Astrocyte (in vitro differentiated cells and primary cell): ENCODE measurements at regions not wholly inside any gene's neighbourhood (a gene's known extent, or its start where the extent isn't known, plus 50 kb on each side); places are given as distances from the start of the nearest gene placed in this dataset.

Experiments used
- DNase-seq: peaks from one replicate; pipeline ENCODE4 v3.0.0-alpha.2; 2010; ENCODE audit warnings: low read depth
- FAIRE-seq: peaks from 2 replicates; lab custom pipeline; 2011; peaks lifted over from hg19 to GRCh38; lab: Jason Lieb, UNC
- H2AFZ ChIP-seq: 2 replicates; pipeline ENCODE4 v1.6.0; 2012; ENCODE audit warnings: low read depth, low read length, inconsistent platforms
- H3K27ac ChIP-seq: 2 replicates; pipeline ENCODE4 v1.5.1; 2011; ENCODE audit warnings: low read depth, low read length, inconsistent platforms
- H3K27me3 ChIP-seq: 2 replicates; pipeline ENCODE4 v1.6.0; 2011; ENCODE audit warnings: low read length, inconsistent platforms; ENCODE audit not compliant: insufficient read depth
- H3K36me3 ChIP-seq: 2 replicates; pipeline ENCODE4 v1.5.1; 2011; ENCODE audit warnings: low read length, inconsistent platforms; ENCODE audit not compliant: insufficient read depth
- H3K4me1 ChIP-seq: 2 replicates; pipeline ENCODE4 v1.5.1; 2011; ENCODE audit warnings: low read length, inconsistent platforms; ENCODE audit not compliant: insufficient read depth
- H3K4me2 ChIP-seq: 2 replicates; pipeline ENCODE4 v1.6.0; 2012; ENCODE audit warnings: low read length, inconsistent platforms
- H3K4me3 ChIP-seq: 2 replicates; pipeline ENCODE4 v1.5.1; 2011; ENCODE audit warnings: low read depth, mild to moderate bottlenecking, low read length, inconsistent platforms; ENCODE audit not compliant: insufficient read depth
- H3K79me2 ChIP-seq: 2 replicates; pipeline ENCODE4 v1.6.0; 2012; ENCODE audit warnings: mild to moderate bottlenecking, low read length, inconsistent platforms; ENCODE audit not compliant: insufficient read depth
- H3K9ac ChIP-seq: 2 replicates; pipeline ENCODE4 v1.6.0; 2012; ENCODE audit warnings: mild to moderate bottlenecking, low read length, inconsistent platforms
- H3K9me3 ChIP-seq: 2 replicates; pipeline ENCODE4 v1.5.1; 2012; ENCODE audit warnings: low read depth, mild to moderate bottlenecking, low read length, inconsistent platforms; ENCODE audit not compliant: insufficient read depth
- H4K20me1 ChIP-seq: 2 replicates; pipeline ENCODE4 v1.6.0; 2012; ENCODE audit warnings: low read length, inconsistent platforms; ENCODE audit not compliant: insufficient read depth
- H3K27ac Mint-ChIP-seq: one replicate; pipeline ENCODE4 v1.8.0; 2021; ENCODE audit warnings: mild to moderate bottlenecking, mixed read lengths; ENCODE audit not compliant: unreplicated experiment
- H3K27me3 Mint-ChIP-seq: one replicate; pipeline ENCODE4 v1.8.0; 2021; ENCODE audit warnings: low read depth, mixed read lengths; ENCODE audit not compliant: unreplicated experiment
- H3K36me3 Mint-ChIP-seq: one replicate; pipeline ENCODE4 v1.8.0; 2021; ENCODE audit warnings: low read depth, mixed read lengths; ENCODE audit not compliant: unreplicated experiment
- H3K4me1 Mint-ChIP-seq: one replicate; pipeline ENCODE4 v1.8.0; 2021; ENCODE audit warnings: low read depth, mixed read lengths; ENCODE audit not compliant: unreplicated experiment
- H3K4me3 Mint-ChIP-seq: one replicate; pipeline ENCODE4 v1.8.0; 2021; ENCODE audit warnings: mild to moderate bottlenecking, moderate library complexity, mixed read lengths; ENCODE audit not compliant: unreplicated experiment
- H3K9me3 Mint-ChIP-seq: one replicate; pipeline ENCODE4 v1.8.0; 2021; ENCODE audit warnings: mild to moderate bottlenecking, mixed read lengths; ENCODE audit not compliant: unreplicated experiment
- CTCF ChIP-seq: IDR thresholded peaks from 2 replicates; pipeline ENCODE4 v1.5.1; 2011; ENCODE audit warnings: low read depth, mild to moderate bottlenecking, inconsistent platforms, low read length, moderate library complexity; ENCODE audit not compliant: insufficient read depth
- EZH2 ChIP-seq: IDR thresholded peaks from 2 replicates; pipeline ENCODE4 v1.6.1; 2012; ENCODE audit warnings: mild to moderate bottlenecking, low read length, inconsistent platforms; ENCODE audit not compliant: insufficient read depth

- Histone ChIP-seq H3K36me3 (no peaks in the 10 kb centered on the region), H3K9me3 (peaks cover 3% of the 10 kb centered on the region), H4K20me1 (no peaks in the 10 kb centered on the region), H3K9ac (no peak overlapping the region), H3K79me2 (no peaks in the 10 kb centered on the region), H3K4me1 (no peaks in the 10 kb centered on the region), H3K4me2 (no peak overlapping the region), H3K4me3 (no peak overlapping the region), H2AFZ (no peak overlapping the region), H3K27me3 (no peaks in the 10 kb centered on the region), H3K27ac (no peak overlapping the region)
- no peak for DNase-seq
- Mint-ChIP-seq H3K4me1 (no peaks in the 10 kb centered on the region), H3K27me3 (peaks cover 23% of the 10 kb centered on the region), H3K4me3 (no peak overlapping the region), H3K27ac (no peak overlapping the region), H3K36me3 (no peaks in the 10 kb centered on the region), H3K9me3 (no peaks in the 10 kb centered on the region)
- FAIRE-seq, result no peak
- TF ChIP-seq CTCF (no peak), EZH2 (no peak)
Observed at GRCh38 chr10:128420623-128421022, 294.4 kb upstream of the MKI67 start.

GRCh38 chr10:128421371-128422160, 295.3 kb upstream of the MKI67 start:
- Histone ChIP-seq H3K4me1 (no peaks in the 10 kb centered on the region), H3K9ac (no peak overlapping the region), H3K27ac (no peak overlapping the region), H3K27me3 (no peaks in the 10 kb centered on the region), H3K9me3 (no peaks in the 10 kb centered on the region), H2AFZ (no peak overlapping the region), H4K20me1 (no peaks in the 10 kb centered on the region), H3K79me2 (no peaks in the 10 kb centered on the region), H3K36me3 (no peaks in the 10 kb centered on the region), H3K4me2 (no peak overlapping the region), H3K4me3 (no peak overlapping the region)
- DNase-seq, result no peak
- no peak overlapping the region for H3K27ac Mint-ChIP-seq
- no peaks in the 10 kb centered on the region for H3K36me3 Mint-ChIP-seq
- H3K27me3 Mint-ChIP-seq, result peaks cover 28% of the 10 kb centered on the region
- no peak for TF ChIP-seq CTCF
- no peak for TF ChIP-seq EZH2
- H3K9me3 Mint-ChIP-seq, result no peaks in the 10 kb centered on the region
- FAIRE-seq, result no peak
- H3K4me1 Mint-ChIP-seq, result no peaks in the 10 kb centered on the region
- H3K4me3 Mint-ChIP-seq, result no peak overlapping the region

GRCh38 chr10:128422190-128422589, 296.0 kb upstream of the MKI67 start:
- FAIRE-seq (no peak), DNase-seq (no peak)
- H3K4me1 ChIP-seq, result no peaks in the 10 kb centered on the region
- no peak for TF ChIP-seq EZH2
- TF ChIP-seq CTCF, result no peak
- no peak overlapping the region for H3K4me2 ChIP-seq
- H3K4me3 ChIP-seq, result no peak overlapping the region
- H3K27ac Mint-ChIP-seq, result no peak overlapping the region
- no peaks in the 10 kb centered on the region for H3K79me2 ChIP-seq
- no peaks in the 10 kb centered on the region for H3K36me3 Mint-ChIP-seq
- no peaks in the 10 kb centered on the region for H3K9me3 Mint-ChIP-seq
- no peaks in the 10 kb centered on the region for H3K4me1 Mint-ChIP-seq
- H4K20me1 ChIP-seq, result no peaks in the 10 kb centered on the region
- H3K27me3 Mint-ChIP-seq, result peaks cover 28% of the 10 kb centered on the region
- H2AFZ ChIP-seq, result no peak overlapping the region
- no peak overlapping the region for H3K9ac ChIP-seq
- no peaks in the 10 kb centered on the region for H3K9me3 ChIP-seq
- no peak overlapping the region for H3K4me3 Mint-ChIP-seq
- no peak overlapping the region for H3K27ac ChIP-seq
- H3K27me3 ChIP-seq, result no peaks in the 10 kb centered on the region
- H3K36me3 ChIP-seq, result no peaks in the 10 kb centered on the region
